CD4-positive, alpha-beta T cell (primary cell): ENCODE measurements at regions not wholly inside any gene's neighbourhood (a gene's known extent, or its start where the extent isn't known, plus 50 kb on each side); places are given as distances from the start of the nearest gene placed in this dataset.
A peak's percentile ranks its signal among the peaks of the same experiment; 100 is the strongest.

Experiments
- ATAC-seq: fragments of 200-7000 bp; cut with Tn5 transposase; one replicate; pipeline ENCODE4 v1.10.0; 2022; ENCODE audit warnings: mild to moderate bottlenecking; ENCODE audit not compliant: poor library complexity
- CTCF ChIA-PET: fragments of 350-600 bp; sonication (Branson Sonifier 250); formaldehyde crosslinking; loops from one replicate; lab custom pipeline; 2021; ENCODE audit warnings: antibody characterized with exemption, inconsistent platforms; lab: Charles Lee
- POLR2A ChIA-PET: fragments of 350-600 bp; sonication (Branson Sonifier 250); formaldehyde crosslinking; loops from one replicate; lab custom pipeline; 2021; ENCODE audit warnings: antibody characterized with exemption, inconsistent platforms; lab: Charles Lee
- DNase-seq, 14 experiments: peaks; one replicate each; pipeline ENCODE4 v3.0.0-alpha.2; 2013 to 2020; ENCODE audit warnings: mixed read lengths in 2 of 14
- H3K27ac ChIP-seq, 2 donors: one replicate each; pipeline versions ENCODE4 v1.5.1 to v1.7.0; 2013; ENCODE audit warnings: low read length in 2 of 2, low read depth in 1 of 2, mild to moderate bottlenecking in 1 of 2
- H3K27me3 ChIP-seq, 2 experiments: 1 replicate in 1 of 2; 2 replicates in 1 of 2; pipeline versions ENCODE4 v1.6.1 to v1.7.0; 2013; ENCODE audit warnings: low read length in 2 of 2, control low read depth in 1 of 2, mild to moderate bottlenecking in 1 of 2, moderate library complexity in 1 of 2; ENCODE audit not compliant: insufficient read depth in 2 of 2, control insufficient read depth in 1 of 2
- H3K36me3 ChIP-seq: one replicate; pipeline ENCODE4 v1.6.1; 2013; ENCODE audit warnings: low read length, control low read depth; ENCODE audit not compliant: insufficient read depth
- H3K4me1 ChIP-seq: one replicate; pipeline ENCODE4 v1.6.1; 2013; ENCODE audit warnings: low read length, control low read depth; ENCODE audit not compliant: insufficient read depth
- H3K4me3 ChIP-seq: one replicate; pipeline ENCODE4 v1.5.1; 2013; ENCODE audit warnings: mild to moderate bottlenecking, low read length, moderate library complexity
- H3K9me3 ChIP-seq, 2 experiments: 1 replicate in 1 of 2; 2 replicates in 1 of 2; pipeline versions ENCODE4 v1.6.1 to v1.7.0; 2013; ENCODE audit warnings: low read length in 2 of 2, mild to moderate bottlenecking in 2 of 2, control low read depth in 1 of 2, moderate library complexity in 1 of 2; ENCODE audit not compliant: control insufficient read depth in 1 of 2, insufficient read depth in 1 of 2
- H3K27ac Mint-ChIP-seq: one replicate; pipeline ENCODE4 v1.8.0; 2020; ENCODE audit warnings: mixed read lengths
- H3K27me3 Mint-ChIP-seq: one replicate; pipeline ENCODE4 v1.8.0; 2021; ENCODE audit warnings: mixed read lengths
- H3K36me3 Mint-ChIP-seq: one replicate; pipeline ENCODE4 v1.8.0; 2021; ENCODE audit warnings: low read depth, mixed read lengths
- H3K4me1 Mint-ChIP-seq: one replicate; pipeline ENCODE4 v1.8.0; 2021; ENCODE audit warnings: low read depth, mixed read lengths
- H3K4me3 Mint-ChIP-seq: one replicate; pipeline ENCODE4 v1.8.0; 2020; ENCODE audit warnings: mild to moderate bottlenecking, mixed read lengths
- H3K9me3 Mint-ChIP-seq: one replicate; pipeline ENCODE4 v1.8.0; 2020; ENCODE audit warnings: mixed read lengths
- CTCF ChIP-seq: fragments of 200-600 bp; IDR thresholded peaks from one replicate; pipeline ENCODE4 v1.8.0; 2022; ENCODE audit warnings: antibody characterized with exemption, mild to moderate bottlenecking
- intact Hi-C, 2 experiments: fragments of 100-400 bp; cut with DNase I in 1 of 2; cut with micrococcal nuclease in 1 of 2; formaldehyde crosslinking; loops; one replicate each; pipeline versions ENCODE4 v1.15.1 to v1.9.0; 2023 to 2025; cut with DNase I, micrococcal nuclease

GRCh38 chr15:62622775-62623174, 419.8 kb upstream of the TPM1 start:
- CTCF ChIA-PET, result no interaction called here
- TF ChIP-seq CTCF, result no peak
- H3K4me3 ChIP-seq, result no peak overlapping the region
- H3K36me3 ChIP-seq, result no peaks in the 10 kb centered on the region
- DNase-seq, result no peak
- POLR2A ChIA-PET, result no interaction called here
- Mint-ChIP-seq H3K27ac (no peak overlapping the region), H3K36me3 (no peaks in the 10 kb centered on the region), H3K27me3 (peaks cover 23% of the 10 kb centered on the region), H3K4me3 (no peak overlapping the region), H3K4me1 (no peaks in the 10 kb centered on the region), H3K9me3 (no peaks in the 10 kb centered on the region)
- no peak for ATAC-seq
- H3K27ac ChIP-seq, result no peak overlapping the region
- intact Hi-C loops, result no loop called here
- no peaks in the 10 kb centered on the region for H3K27me3 ChIP-seq
- no peaks in the 10 kb centered on the region for H3K9me3 ChIP-seq
- H3K4me1 ChIP-seq, result no peaks in the 10 kb centered on the region

GRCh38 chr15:62624547-62625378, 417.8 kb upstream of the TPM1 start:
- Histone ChIP-seq H3K27ac (no peak overlapping the region), H3K9me3 (no peaks in the 10 kb centered on the region), H3K36me3 (no peaks in the 10 kb centered on the region), H3K27me3 (no peaks in the 10 kb centered on the region), H3K4me3 (peak overlapping the region; percentile 7), H3K4me1 (no peaks in the 10 kb centered on the region)
- ChIA-PET CTCF (no interaction called here), POLR2A (interaction anchor here (0.7 kb wide), 1 partner anchor 28 kb away, joined by 3 read pairs; no protein-coding TSS in a partner anchor)
- Mint-ChIP-seq H3K36me3 (no peaks in the 10 kb centered on the region), H3K9me3 (no peaks in the 10 kb centered on the region), H3K27me3 (peaks cover 32% of the 10 kb centered on the region), H3K27ac (no peak overlapping the region), H3K4me3 (no peak overlapping the region), H3K4me1 (no peaks in the 10 kb centered on the region)
- intact Hi-C loops, result no loop called here
- no peak for TF ChIP-seq CTCF
- DNase-seq (no peak), ATAC-seq (no peak)

- Histone ChIP-seq H3K27ac (no peak overlapping the region), H3K4me1 (no peaks in the 10 kb centered on the region), H3K36me3 (no peaks in the 10 kb centered on the region), H3K9me3 (no peaks in the 10 kb centered on the region), H3K27me3 (no peaks in the 10 kb centered on the region), H3K4me3 (no peak overlapping the region)
- Mint-ChIP-seq H3K4me3 (no peak overlapping the region), H3K9me3 (no peaks in the 10 kb centered on the region), H3K27me3 (peaks cover 36% of the 10 kb centered on the region), H3K4me1 (no peaks in the 10 kb centered on the region), H3K36me3 (no peaks in the 10 kb centered on the region), H3K27ac (no peak overlapping the region)
- DNase-seq (no peak), ATAC-seq (no peak)
- intact Hi-C loops, result no loop called here
- no peak for TF ChIP-seq CTCF
- POLR2A ChIA-PET, result no interaction called here
- CTCF ChIA-PET, result no interaction called here
These were observed 417.0 kb upstream of the TPM1 start for GRCh38 chr15:62625429-62626033.
